Keratinocyte (primary cell): ENCODE measurements at regions not wholly inside any gene's neighbourhood (a gene's known extent, or its start where the extent isn't known, plus 50 kb on each side); places are given as distances from the start of the nearest gene placed in this dataset.

Experiments used
- EZH2 ChIP-seq: IDR thresholded peaks from one replicate; pipeline ENCODE4 v1.6.1; 2012; ENCODE audit warnings: inconsistent platforms, mild to moderate bottlenecking, low read length, moderate library complexity
- TF ChIP-seq, protein P1 (sequence below), 3 experiments: IDR thresholded peaks in 1 of 3; conservative IDR thresholded peaks in 1 of 3; optimal IDR thresholded peaks in 1 of 3; 2 replicates in 2 of 3; 3 replicates in 1 of 3; pipeline versions ENCODE3 to v1.5.1; 2011; ENCODE audit warnings: low read length in 3 of 3, mild to moderate bottlenecking in 3 of 3, moderate library complexity in 2 of 3, control low read depth in 1 of 3, inconsistent platforms in 1 of 3; ENCODE audit not compliant: insufficient read depth in 2 of 3; ENCODE audit errors: extremely low read depth in 1 of 3

GRCh38 chr17:77651988-77652387 is 306.5 kb upstream of the TNRC6C start:
- no peak for TF ChIP-seq EZH2
- TF ChIP-seq, protein P1, sequence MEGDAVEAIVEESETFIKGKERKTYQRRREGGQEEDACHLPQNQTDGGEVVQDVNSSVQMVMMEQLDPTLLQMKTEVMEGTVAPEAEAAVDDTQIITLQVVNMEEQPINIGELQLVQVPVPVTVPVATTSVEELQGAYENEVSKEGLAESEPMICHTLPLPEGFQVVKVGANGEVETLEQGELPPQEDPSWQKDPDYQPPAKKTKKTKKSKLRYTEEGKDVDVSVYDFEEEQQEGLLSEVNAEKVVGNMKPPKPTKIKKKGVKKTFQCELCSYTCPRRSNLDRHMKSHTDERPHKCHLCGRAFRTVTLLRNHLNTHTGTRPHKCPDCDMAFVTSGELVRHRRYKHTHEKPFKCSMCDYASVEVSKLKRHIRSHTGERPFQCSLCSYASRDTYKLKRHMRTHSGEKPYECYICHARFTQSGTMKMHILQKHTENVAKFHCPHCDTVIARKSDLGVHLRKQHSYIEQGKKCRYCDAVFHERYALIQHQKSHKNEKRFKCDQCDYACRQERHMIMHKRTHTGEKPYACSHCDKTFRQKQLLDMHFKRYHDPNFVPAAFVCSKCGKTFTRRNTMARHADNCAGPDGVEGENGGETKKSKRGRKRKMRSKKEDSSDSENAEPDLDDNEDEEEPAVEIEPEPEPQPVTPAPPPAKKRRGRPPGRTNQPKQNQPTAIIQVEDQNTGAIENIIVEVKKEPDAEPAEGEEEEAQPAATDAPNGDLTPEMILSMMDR (optimal IDR thresholded peaks at IDR 0.05 in 1 of 3, IDR thresholded peaks at IDR 0.05 in 1 of 3, conservative IDR thresholded peaks at IDR 0.05 in 1 of 3; ENCODE audit: extremely low read depth in 1 of 3, insufficient read depth in 2 of 3, low read length in 3 of 3): no peak
